GM23248 (cell line): ENCODE measurements at regions not wholly inside any gene's neighbourhood (a gene's known extent, or its start where the extent isn't known, plus 50 kb on each side); places are given as distances from the start of the nearest gene placed in this dataset.

ENCODE experiments used
- DNase-seq: peaks from one replicate; pipeline ENCODE4 v3.0.0-alpha.2; 2015
- H2AFZ ChIP-seq: fragments of 200-600 bp; sonication (generic); 2 replicates; pipeline ENCODE4 v1.6.1; 2016; ENCODE audit warnings: antibody characterized with exemption
- H3F3A ChIP-seq: fragments of 200-600 bp; sonication (generic); 2 replicates; pipeline ENCODE4 v1.6.1; 2016; ENCODE audit warnings: mild to moderate bottlenecking, antibody characterized with exemption, mixed run types; ENCODE audit not compliant: insufficient read depth
- H3K27ac ChIP-seq: fragments of 200-600 bp; sonication (generic); 2 replicates; pipeline ENCODE4 v1.5.1; 2016; ENCODE audit warnings: mild to moderate bottlenecking
- H3K27me3 ChIP-seq: fragments of 200-600 bp; sonication (generic); replicated peaks from 2 replicates; pipeline ENCODE4 v1.6.1; 2016; ENCODE audit warnings: mild to moderate bottlenecking; ENCODE audit not compliant: insufficient read depth
- H3K36me3 ChIP-seq: fragments of 200-600 bp; sonication (generic); 2 replicates; pipeline ENCODE4 v1.6.1; 2016; ENCODE audit warnings: low read depth, mild to moderate bottlenecking
- H3K4me1 ChIP-seq: fragments of 200-600 bp; sonication (generic); 2 replicates; pipeline ENCODE4 v1.6.1; 2016; ENCODE audit warnings: mild to moderate bottlenecking; ENCODE audit not compliant: insufficient read depth
- H3K4me2 ChIP-seq: fragments of 200-600 bp; sonication (generic); one replicate; pipeline ENCODE4 v1.6.1; 2016; ENCODE audit warnings: mild to moderate bottlenecking; ENCODE audit not compliant: unreplicated experiment
- H3K4me3 ChIP-seq: fragments of 200-600 bp; sonication (generic); 2 replicates; pipeline ENCODE4 v1.5.1; 2016; ENCODE audit warnings: mild to moderate bottlenecking
- H3K79me2 ChIP-seq: fragments of 200-600 bp; sonication (generic); 2 replicates; pipeline ENCODE4 v1.6.1; 2016; ENCODE audit warnings: mild to moderate bottlenecking; ENCODE audit not compliant: insufficient read depth
- H3K9ac ChIP-seq: fragments of 200-600 bp; sonication (generic); 2 replicates; pipeline ENCODE4 v1.6.1; 2016; ENCODE audit warnings: mild to moderate bottlenecking
- H3K9me2 ChIP-seq: fragments of 200-600 bp; sonication (generic); 2 replicates; pipeline ENCODE4 v1.6.1; 2016; ENCODE audit warnings: mixed run types, mild to moderate bottlenecking, moderate library complexity; ENCODE audit not compliant: insufficient read depth
- H3K9me3 ChIP-seq: fragments of 200-600 bp; sonication (generic); one replicate; pipeline ENCODE4 v1.6.1; 2017; ENCODE audit warnings: low read depth
- H4K20me1 ChIP-seq: fragments of 200-600 bp; sonication (generic); 2 replicates; pipeline ENCODE4 v1.6.0; 2016; ENCODE audit not compliant: insufficient read depth
- EZH2 ChIP-seq: fragments of 200-600 bp; sonication (generic); IDR thresholded peaks from 2 replicates; pipeline ENCODE4 v1.6.1; 2018; ENCODE audit warnings: antibody characterized with exemption, mild to moderate bottlenecking; ENCODE audit not compliant: insufficient read depth, poor library complexity, severe bottlenecking
- EZH2phosphoT487 ChIP-seq: fragments of 200-600 bp; sonication (generic); IDR thresholded peaks from 2 replicates; pipeline ENCODE4 v1.6.1; 2018; ENCODE audit warnings: antibody characterized with exemption, moderate library complexity, mild to moderate bottlenecking, low read depth; ENCODE audit not compliant: insufficient read depth
- WGBS, 2 experiments: methylation state at CpG; one replicate each; pipeline ENCODE4 v1.1.6; 2015 to 2017; ENCODE audit warnings: low lambda C conversion rate in 2 of 2, low coverage in 1 of 2; ENCODE audit errors: missing lambda C conversion rate in 2 of 2; 5-methylcytosine and 5-hydroxymethylcytosine counted together
- in situ Hi-C: fragments of 300-500 bp; cut with MboI; formaldehyde crosslinking; loops from 2 replicates; pipeline ENCODE4 v1.15.0; 2020

DNA sequence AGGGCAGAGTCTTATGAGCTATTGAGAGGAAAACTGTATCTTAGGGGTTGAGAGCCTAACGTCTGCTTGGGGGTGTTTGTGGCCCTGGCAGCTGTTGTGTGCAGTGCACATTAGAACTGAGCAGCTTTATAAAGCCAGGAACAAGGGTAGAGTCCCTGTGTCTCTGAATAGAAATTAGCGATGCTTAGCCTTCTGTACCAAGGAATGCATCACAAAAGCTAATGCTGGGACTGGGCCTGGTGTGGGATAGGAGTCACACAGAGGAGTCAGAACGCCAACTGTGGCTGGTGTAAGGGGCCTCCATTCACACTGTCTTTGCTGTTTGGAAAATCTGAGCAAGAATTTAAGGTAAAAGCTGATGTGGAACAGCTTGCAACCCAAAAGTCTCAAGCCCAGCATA is 283.2 kb downstream of the SOX11 start:
- no peaks in the 10 kb centered on the region for H3K79me2 ChIP-seq
- no peaks in the 10 kb centered on the region for H3F3A ChIP-seq
- H3K9ac ChIP-seq: no peak overlapping the region
- H3K9me2 ChIP-seq: no peaks in the 10 kb centered on the region
- H3K9me3 ChIP-seq: peaks cover 2% of the 10 kb centered on the region
- 36 to 42% methylated on average over 3 of the region's 3 CpGs for WGBS, 2 experiments
- H3K27me3 ChIP-seq: no peaks in the 10 kb centered on the region
- H4K20me1 ChIP-seq: no peaks in the 10 kb centered on the region
- H3K36me3 ChIP-seq: no peaks in the 10 kb centered on the region
- TF ChIP-seq EZH2phosphoT487 (no peak), EZH2 (no peak)
- H3K27ac ChIP-seq: no peak overlapping the region
- no peak overlapping the region for H3K4me3 ChIP-seq
- H2AFZ ChIP-seq: no peak overlapping the region
- H3K4me1 ChIP-seq: no peaks in the 10 kb centered on the region
- no peak overlapping the region for H3K4me2 ChIP-seq
- in situ Hi-C loops: no loop called here
- no peak for DNase-seq

DNA sequence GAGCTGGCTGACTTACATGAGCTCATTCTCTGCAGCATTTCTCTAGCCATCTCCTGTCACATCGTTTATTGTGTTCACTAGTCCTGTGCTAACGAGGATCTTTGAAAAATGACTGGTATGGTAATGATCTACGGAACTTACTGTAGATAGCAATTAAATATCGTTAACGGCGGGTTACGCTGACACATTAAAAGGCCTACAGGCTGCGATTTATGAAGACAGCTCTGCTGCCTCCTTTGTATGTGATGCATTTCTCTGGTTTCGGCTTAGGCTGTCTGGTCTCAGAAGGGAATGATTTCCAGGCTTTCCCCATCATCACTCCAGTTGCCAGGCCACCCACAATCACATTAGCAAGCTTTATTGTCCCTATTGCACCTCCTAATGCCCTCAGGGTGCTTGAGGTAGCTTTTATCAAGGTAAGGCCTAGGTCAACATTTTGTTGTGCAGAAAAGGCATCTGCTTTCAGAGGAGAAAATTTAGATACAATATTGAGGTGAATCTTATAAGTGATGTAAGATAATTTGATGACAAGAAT is 284.4 kb downstream of the SOX11 start:
- no peaks in the 10 kb centered on the region for H4K20me1 ChIP-seq
- H3K79me2 ChIP-seq: no peaks in the 10 kb centered on the region
- H3K36me3 ChIP-seq: no peaks in the 10 kb centered on the region
- no peaks in the 10 kb centered on the region for H3K4me1 ChIP-seq
- H2AFZ ChIP-seq: no peak overlapping the region
- WGBS, 2 experiments: 39 to 40% methylated on average over 9 of the region's 9 CpGs
- H3K9ac ChIP-seq: no peak overlapping the region
- H3K27me3 ChIP-seq: no peaks in the 10 kb centered on the region
- in situ Hi-C loops: no loop called here
- DNase-seq: no peak
- no peak overlapping the region for H3K4me3 ChIP-seq
- no peak for TF ChIP-seq EZH2phosphoT487
- H3F3A ChIP-seq: no peaks in the 10 kb centered on the region
- H3K9me3 ChIP-seq: peaks cover 2% of the 10 kb centered on the region
- no peak overlapping the region for H3K4me2 ChIP-seq
- no peak overlapping the region for H3K27ac ChIP-seq
- no peaks in the 10 kb centered on the region for H3K9me2 ChIP-seq

DNA sequence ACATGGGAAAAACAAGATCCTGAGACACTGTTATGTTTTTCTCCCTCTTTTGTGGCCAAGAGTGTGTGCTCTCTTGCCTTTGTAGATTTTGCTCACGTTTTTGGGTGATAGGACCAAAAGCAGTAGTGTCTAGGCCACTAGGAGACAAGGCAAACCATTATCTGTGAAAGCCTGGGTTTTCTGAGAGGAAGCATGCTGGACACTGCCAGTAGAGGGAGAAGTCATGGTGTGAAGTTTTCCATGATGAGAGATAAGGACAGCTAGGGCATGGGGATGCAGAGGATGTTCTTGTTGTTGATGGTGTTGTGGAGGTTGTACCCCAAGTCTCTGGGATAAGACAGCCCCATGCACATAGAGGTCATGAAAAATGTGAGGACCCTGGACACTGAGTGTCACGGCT is 285.3 kb downstream of the SOX11 start:
- Histone ChIP-seq H3K4me1 (no peaks in the 10 kb centered on the region), H3K9me2 (no peaks in the 10 kb centered on the region), H3K4me2 (no peak overlapping the region), H3K9ac (no peak overlapping the region), H3F3A (no peaks in the 10 kb centered on the region), H4K20me1 (no peaks in the 10 kb centered on the region), H3K9me3 (peaks cover 2% of the 10 kb centered on the region), H3K79me2 (no peaks in the 10 kb centered on the region), H2AFZ (no peak overlapping the region), H3K27me3 (no peaks in the 10 kb centered on the region), H3K4me3 (no peak overlapping the region), H3K27ac (no peak overlapping the region), H3K36me3 (no peaks in the 10 kb centered on the region)
- in situ Hi-C loops: no loop called here
- 31 to 37% methylated on average over 2 of the region's 2 CpGs for WGBS, 2 experiments
- TF ChIP-seq EZH2phosphoT487 (no peak), EZH2 (no peak)
- no peak for DNase-seq

DNA sequence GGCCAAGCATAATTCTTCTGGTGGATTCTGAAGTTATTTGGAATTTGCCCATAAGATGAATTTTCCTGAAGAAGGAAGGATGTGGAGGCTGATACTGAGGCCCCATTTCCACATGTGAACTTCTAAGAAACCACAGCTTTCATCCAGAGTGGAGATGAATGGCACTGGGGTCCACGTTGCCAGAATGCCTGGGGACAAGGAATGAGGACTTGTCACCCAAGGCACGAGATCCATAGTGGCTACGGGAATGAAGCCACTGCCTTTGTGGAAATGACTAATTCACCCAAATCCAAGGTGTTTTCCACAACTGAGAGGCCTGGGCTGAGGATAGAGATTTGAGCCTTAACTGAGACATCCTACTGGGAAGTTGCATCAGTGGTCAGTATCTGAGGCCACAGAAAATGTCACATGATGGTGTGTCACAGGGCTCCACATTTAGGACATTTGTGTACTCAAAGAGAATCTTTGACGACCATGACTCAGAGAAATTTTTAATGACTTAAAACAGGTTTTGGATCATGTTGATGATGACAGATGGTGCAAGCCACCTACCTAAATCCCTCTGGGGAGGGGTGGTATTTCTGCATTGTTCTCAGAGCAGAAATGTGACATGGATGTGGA is 286.1 kb downstream of the SOX11 start:
- 20 to 21% methylated on average over 4 of the region's 4 CpGs for WGBS, 2 experiments
- in situ Hi-C loops: no loop called here

More for the DNA sequence above, 286.1 kb downstream of the SOX11 start:
- H3K4me1 ChIP-seq: no peaks in the 10 kb centered on the region
- H3K9ac ChIP-seq: no peak overlapping the region
- no peak overlapping the region for H3K4me3 ChIP-seq
- H3K27ac ChIP-seq: no peak overlapping the region
- H3F3A ChIP-seq: no peaks in the 10 kb centered on the region
- no peaks in the 10 kb centered on the region for H3K36me3 ChIP-seq
- no peak overlapping the region for H3K4me2 ChIP-seq
- no peak for DNase-seq
- no peak overlapping the region for H2AFZ ChIP-seq
- H4K20me1 ChIP-seq: no peaks in the 10 kb centered on the region
- no peaks in the 10 kb centered on the region for H3K9me2 ChIP-seq
- H3K27me3 ChIP-seq: no peaks in the 10 kb centered on the region
- no peaks in the 10 kb centered on the region for H3K79me2 ChIP-seq
- TF ChIP-seq EZH2 (no peak), EZH2phosphoT487 (no peak)
- no peaks in the 10 kb centered on the region for H3K9me3 ChIP-seq
